ENCODE measurements at regions not wholly inside any gene's neighbourhood (a gene's known extent, or its start where the extent isn't known, plus 50 kb on each side); places are given as distances from the start of the nearest gene placed in this dataset.

- peaks cover 5% of the 10 kb centered on the region for H3K4me1 ChIP-seq
- no peak overlapping the region for H3K4me3 ChIP-seq
- H3K9me3 ChIP-seq, result peaks cover 5% of the 10 kb centered on the region
- H3K36me3 ChIP-seq, result no peaks in the 10 kb centered on the region
- WGBS, result 23% methylated on average over 2 of the region's 9 CpGs
- DNase-seq (ENCODE audit: low spot score in 2 of 2), result no peak
- TF ChIP-seq, protein P1, sequence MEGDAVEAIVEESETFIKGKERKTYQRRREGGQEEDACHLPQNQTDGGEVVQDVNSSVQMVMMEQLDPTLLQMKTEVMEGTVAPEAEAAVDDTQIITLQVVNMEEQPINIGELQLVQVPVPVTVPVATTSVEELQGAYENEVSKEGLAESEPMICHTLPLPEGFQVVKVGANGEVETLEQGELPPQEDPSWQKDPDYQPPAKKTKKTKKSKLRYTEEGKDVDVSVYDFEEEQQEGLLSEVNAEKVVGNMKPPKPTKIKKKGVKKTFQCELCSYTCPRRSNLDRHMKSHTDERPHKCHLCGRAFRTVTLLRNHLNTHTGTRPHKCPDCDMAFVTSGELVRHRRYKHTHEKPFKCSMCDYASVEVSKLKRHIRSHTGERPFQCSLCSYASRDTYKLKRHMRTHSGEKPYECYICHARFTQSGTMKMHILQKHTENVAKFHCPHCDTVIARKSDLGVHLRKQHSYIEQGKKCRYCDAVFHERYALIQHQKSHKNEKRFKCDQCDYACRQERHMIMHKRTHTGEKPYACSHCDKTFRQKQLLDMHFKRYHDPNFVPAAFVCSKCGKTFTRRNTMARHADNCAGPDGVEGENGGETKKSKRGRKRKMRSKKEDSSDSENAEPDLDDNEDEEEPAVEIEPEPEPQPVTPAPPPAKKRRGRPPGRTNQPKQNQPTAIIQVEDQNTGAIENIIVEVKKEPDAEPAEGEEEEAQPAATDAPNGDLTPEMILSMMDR (IDR thresholded peaks at IDR 0.05), result no peak
- TF ChIP-seq POLR2AphosphoS5 (IDR thresholded peaks at IDR 0.05) (no peak), POLR2A (IDR thresholded peaks at IDR 0.05) (no peak), EP300 (IDR thresholded peaks at IDR 0.05) (no peak)
- no peak overlapping the region for H3K27ac ChIP-seq
- peaks cover 17% of the 10 kb centered on the region for H3K27me3 ChIP-seq
Observed at GRCh38 chr22:44616461-44616860, 85.5 kb upstream of the PRR5 start.

- Histone ChIP-seq H3K36me3 (no peaks in the 10 kb centered on the region), H3K27me3 (peaks cover 12% of the 10 kb centered on the region), H3K4me3 (no peak overlapping the region), H3K4me1 (peaks cover 5% of the 10 kb centered on the region), H3K9me3 (peaks cover 10% of the 10 kb centered on the region), H3K27ac (no peak overlapping the region)
- TF ChIP-seq POLR2A (IDR thresholded peaks at IDR 0.05), result no peak
- TF ChIP-seq EP300 (IDR thresholded peaks at IDR 0.05), result no peak
- TF ChIP-seq POLR2AphosphoS5 (IDR thresholded peaks at IDR 0.05), result no peak
- TF ChIP-seq, protein P1 (IDR thresholded peaks at IDR 0.05), result no peak
- DNase-seq (ENCODE audit: low spot score in 2 of 2), result no peak
- WGBS, result 86% methylated on average over 6 of the region's 8 CpGs
Observed at GRCh38 chr22:44615602-44616180, 86.3 kb upstream of the PRR5 start.

GRCh38 chr22:44615146-44615545 is 86.9 kb upstream of the PRR5 start:
- Histone ChIP-seq H3K9me3 (peaks cover 10% of the 10 kb centered on the region), H3K36me3 (no peaks in the 10 kb centered on the region), H3K4me3 (no peak overlapping the region), H3K27ac (no peak overlapping the region), H3K27me3 (peaks cover 6% of the 10 kb centered on the region), H3K4me1 (peaks cover 4% of the 10 kb centered on the region)
- WGBS, result 93% methylated on average over 16 of the region's 16 CpGs
- no peak for TF ChIP-seq EP300 (IDR thresholded peaks at IDR 0.05)
- TF ChIP-seq POLR2AphosphoS5 (IDR thresholded peaks at IDR 0.05), result no peak
- TF ChIP-seq, protein P1 (IDR thresholded peaks at IDR 0.05), result no peak
- TF ChIP-seq POLR2A (IDR thresholded peaks at IDR 0.05), result no peak
- no peak for DNase-seq (ENCODE audit: low spot score in 2 of 2)

DNA sequence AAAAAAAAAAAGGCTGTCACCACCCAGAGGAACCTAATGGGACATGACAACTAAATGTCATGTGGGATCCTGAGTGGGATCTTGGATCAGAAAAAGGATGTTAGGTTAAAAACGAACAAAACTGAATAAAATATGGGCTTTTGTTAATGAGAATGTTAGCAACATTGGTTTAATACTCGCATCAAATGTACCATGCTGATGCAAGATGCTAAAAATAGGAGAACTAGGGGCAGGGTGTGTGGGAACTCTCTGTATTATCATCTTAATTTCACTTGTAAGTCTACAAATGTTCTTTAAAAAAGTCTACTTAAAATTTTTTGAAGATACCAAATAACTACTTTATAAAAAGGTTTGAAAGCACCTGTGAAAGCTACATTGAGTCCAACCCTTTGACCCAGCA is 88.8 kb upstream of the PRR5 start:
- Histone ChIP-seq H3K27ac (no peak overlapping the region), H3K4me3 (no peak overlapping the region), H3K27me3 (peaks cover 4% of the 10 kb centered on the region), H3K36me3 (no peaks in the 10 kb centered on the region), H3K4me1 (no peaks in the 10 kb centered on the region), H3K9me3 (peaks cover 10% of the 10 kb centered on the region)
- DNase-seq (ENCODE audit: low spot score in 2 of 2), result no peak
- TF ChIP-seq EP300 (IDR thresholded peaks at IDR 0.05) (no peak), POLR2A (IDR thresholded peaks at IDR 0.05) (no peak), POLR2AphosphoS5 (IDR thresholded peaks at IDR 0.05) (no peak)
- TF ChIP-seq, protein P1 (IDR thresholded peaks at IDR 0.05), result no peak
- WGBS, result 72% methylated on average over 2 of the region's 2 CpGs

DNA sequence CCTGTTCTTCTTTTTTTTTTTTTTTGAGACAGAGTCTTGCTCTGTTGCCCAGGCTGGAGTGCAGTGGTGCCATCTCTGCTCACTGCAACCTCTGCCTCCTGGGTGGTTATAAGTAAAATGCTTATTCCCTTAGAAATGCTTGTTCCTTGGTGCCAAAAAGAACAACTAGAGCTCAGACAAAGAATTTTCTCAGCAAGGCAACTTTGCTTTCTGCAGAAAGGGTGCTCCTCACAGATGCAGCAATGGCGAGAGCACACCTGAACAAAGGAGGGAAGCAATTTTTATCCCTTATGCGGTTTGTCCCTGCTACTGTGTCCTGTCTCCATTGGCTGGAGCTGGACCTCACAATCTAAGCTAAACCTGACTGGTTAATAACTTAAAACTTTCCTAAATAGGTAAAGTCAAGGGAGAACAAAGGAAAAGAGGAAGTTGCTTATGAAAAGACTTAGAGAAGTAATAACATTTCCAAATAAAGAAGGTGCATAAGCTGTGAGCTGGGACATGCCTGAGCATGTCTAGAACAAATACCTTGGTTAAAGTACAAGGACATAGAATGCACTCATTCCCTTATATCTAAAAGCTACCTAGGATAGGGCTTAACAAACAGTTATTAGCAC is 90.0 kb upstream of the PRR5 start:
- Histone ChIP-seq H3K36me3 (no peaks in the 10 kb centered on the region), H3K27me3 (peaks cover 12% of the 10 kb centered on the region), H3K4me1 (no peaks in the 10 kb centered on the region), H3K27ac (no peak overlapping the region), H3K9me3 (peaks cover 10% of the 10 kb centered on the region), H3K4me3 (no peak overlapping the region)
- DNase-seq (ENCODE audit: low spot score in 2 of 2), result no peak
- WGBS, result 94% methylated on average over 2 of the region's 2 CpGs
- TF ChIP-seq POLR2AphosphoS5 (IDR thresholded peaks at IDR 0.05) (no peak), EP300 (IDR thresholded peaks at IDR 0.05) (no peak), POLR2A (IDR thresholded peaks at IDR 0.05) (no peak)
- TF ChIP-seq, protein P1 (IDR thresholded peaks at IDR 0.05), result no peak

Data from suprapubic skin (tissue), 4 donors.